Tibial artery (tissue), 4 donors: ENCODE measurements at regions not wholly inside any gene's neighbourhood (a gene's known extent, or its start where the extent isn't known, plus 50 kb on each side); places are given as distances from the start of the nearest gene placed in this dataset.

Experiments used
- DNase-seq, 2 donors: peaks; one replicate each; pipeline ENCODE4 v3.0.0-alpha.2; 2019
- H3K27ac ChIP-seq, 2 donors: fragments of 200-600 bp; sonication (generic) in 1 of 2; 1 replicate in 1 of 2; 2 replicates in 1 of 2; pipeline ENCODE4 v1.5.1; 2018 to 2019; ENCODE audit warnings: mild to moderate bottlenecking in 1 of 2
- H3K27me3 ChIP-seq, 2 donors: fragments of 200-600 bp; sonication (generic) in 1 of 2; one replicate each; pipeline versions ENCODE4 v1.5.1 to v1.6.0; 2016 to 2019
- H3K36me3 ChIP-seq, 3 donors: fragments of 200-600 bp; sonication (generic) in 2 of 3; one replicate each; pipeline ENCODE4 v1.5.1; 2016 to 2019; ENCODE audit warnings: mild to moderate bottlenecking in 2 of 3
- H3K4me1 ChIP-seq, 4 donors: fragments of 200-600 bp; sonication (generic) in 2 of 4; 1 replicate in 3 of 4; 2 replicates in 1 of 4; pipeline ENCODE4 v1.5.1; 2016 to 2019
- H3K4me3 ChIP-seq, 2 donors: fragments of 200-600 bp; sonication (generic) in 1 of 2; 1 replicate in 1 of 2; 2 replicates in 1 of 2; pipeline ENCODE4 v1.5.1; 2018 to 2019; ENCODE audit warnings: mild to moderate bottlenecking in 2 of 2
- H3K9me3 ChIP-seq, 3 donors: fragments of 200-600 bp; sonication (generic) in 1 of 3; one replicate each; pipeline ENCODE4 v1.5.1; 2016 to 2019
- CTCF ChIP-seq, 2 experiments: fragments of 200-600 bp in 1 of 2; fragments of 450-650 bp in 1 of 2; IDR thresholded peaks; one replicate each; pipeline ENCODE4 v1.5.1; 2017 to 2019; ENCODE audit warnings: antibody characterized with exemption in 2 of 2, mild to moderate bottlenecking in 1 of 2, moderate library complexity in 1 of 2
- intact Hi-C: fragments of 100-400 bp; cut with DNase I; formaldehyde crosslinking; loops from one replicate; pipeline ENCODE4 v1.15.0; 2023; ENCODE audit warnings: low total_unique reads

DNA sequence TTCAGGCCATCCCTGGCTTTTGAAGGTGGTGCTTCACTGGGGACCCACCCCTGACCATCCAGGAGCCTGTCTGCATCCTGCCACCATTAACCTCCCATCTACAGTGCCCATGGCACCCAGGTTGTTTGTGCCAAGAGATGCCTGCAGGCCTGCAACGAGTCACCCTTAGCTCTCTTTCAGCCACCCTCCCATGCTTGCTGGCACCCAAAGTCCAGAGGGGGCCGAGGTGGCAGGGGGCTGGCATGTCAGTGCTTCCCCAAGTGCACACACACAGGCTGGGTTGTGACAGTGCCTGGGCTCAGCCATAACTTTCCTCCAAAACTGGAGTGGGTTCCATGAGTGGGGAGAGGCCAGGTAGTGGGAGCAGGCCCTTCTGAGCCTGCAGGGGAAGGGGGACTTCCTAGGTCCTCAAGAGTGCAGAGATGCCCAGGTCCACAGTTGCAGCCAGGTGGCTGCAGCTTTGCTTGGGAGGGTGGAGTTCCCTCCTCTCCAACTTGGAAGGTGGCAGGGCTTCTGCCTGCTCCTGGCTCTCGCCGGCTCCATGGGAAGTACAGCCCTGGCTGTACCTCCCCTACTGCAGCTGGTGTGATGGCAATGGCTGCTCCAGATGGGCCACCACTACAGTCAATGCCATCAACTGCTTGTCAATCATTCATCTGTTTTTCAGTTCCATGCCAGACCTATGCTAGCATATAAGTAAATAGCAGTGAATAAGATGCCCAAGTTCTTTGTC lies 235.9 kb upstream of the GIMD1 start:
- H3K36me3 ChIP-seq, result no peaks in the 10 kb centered on the region
- no peaks in the 10 kb centered on the region for H3K4me1 ChIP-seq
- H3K4me3 ChIP-seq, result no peak overlapping the region
- TF ChIP-seq CTCF (IDR thresholded peaks at IDR 0.05), result no peak
- intact Hi-C loops, result no loop called here
- peak in 1 of 2 donors; percentile 42 for DNase-seq
- H3K27me3 ChIP-seq, result no peaks in the 10 kb centered on the region
- H3K9me3 ChIP-seq, result no peaks in the 10 kb centered on the region
- no peak overlapping the region for H3K27ac ChIP-seq

- peak in 1 of 2 donors; percentile 53 for DNase-seq
- Histone ChIP-seq H3K27me3 (no peaks in the 10 kb centered on the region), H3K4me1 (no peaks in the 10 kb centered on the region), H3K4me3 (no peak overlapping the region), H3K9me3 (no peaks in the 10 kb centered on the region), H3K36me3 (no peaks in the 10 kb centered on the region), H3K27ac (no peak overlapping the region)
- no peak for TF ChIP-seq CTCF (IDR thresholded peaks at IDR 0.05)
- intact Hi-C loops, result no loop called here
Measured at GRCh38 chr4:106603471-106603870, 234.9 kb upstream of the GIMD1 start.

DNA sequence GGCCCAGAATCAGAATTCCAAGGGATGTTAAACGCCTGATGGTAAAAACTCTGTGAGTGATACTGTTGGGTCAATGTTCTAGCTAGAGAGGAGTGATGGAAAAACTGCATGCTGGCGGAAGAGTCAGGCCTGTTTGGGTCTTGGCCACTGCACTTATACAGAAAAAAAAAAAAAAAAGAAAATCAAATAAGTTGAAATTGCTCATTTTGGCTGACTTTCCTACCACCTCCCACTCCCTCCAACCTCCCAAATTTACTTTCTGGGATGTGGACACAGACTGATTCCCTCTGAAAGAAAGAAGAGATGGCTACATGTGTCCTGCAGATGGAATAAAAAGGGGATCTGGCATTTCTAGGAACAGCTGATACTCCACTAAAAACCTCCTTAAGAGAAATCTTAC lies 234.1 kb upstream of the GIMD1 start:
- no peak for TF ChIP-seq CTCF (IDR thresholded peaks at IDR 0.05)
- DNase-seq, result no peak
- H3K36me3 ChIP-seq, result no peaks in the 10 kb centered on the region
- no peak overlapping the region for H3K27ac ChIP-seq
- intact Hi-C loops, result no loop called here
- H3K4me1 ChIP-seq, result no peaks in the 10 kb centered on the region
- H3K9me3 ChIP-seq, result no peaks in the 10 kb centered on the region
- H3K4me3 ChIP-seq, result no peak overlapping the region
- H3K27me3 ChIP-seq, result no peaks in the 10 kb centered on the region

GRCh38 chr4:106601519-106601918 lies 232.9 kb upstream of the GIMD1 start:
- H3K27ac ChIP-seq, result no peak overlapping the region
- no peak for TF ChIP-seq CTCF (IDR thresholded peaks at IDR 0.05)
- H3K36me3 ChIP-seq, result no peaks in the 10 kb centered on the region
- no peaks in the 10 kb centered on the region for H3K9me3 ChIP-seq
- H3K4me1 ChIP-seq, result no peaks in the 10 kb centered on the region
- intact Hi-C loops, result no loop called here
- no peaks in the 10 kb centered on the region for H3K27me3 ChIP-seq
- no peak for DNase-seq
- H3K4me3 ChIP-seq, result no peak overlapping the region

DNA sequence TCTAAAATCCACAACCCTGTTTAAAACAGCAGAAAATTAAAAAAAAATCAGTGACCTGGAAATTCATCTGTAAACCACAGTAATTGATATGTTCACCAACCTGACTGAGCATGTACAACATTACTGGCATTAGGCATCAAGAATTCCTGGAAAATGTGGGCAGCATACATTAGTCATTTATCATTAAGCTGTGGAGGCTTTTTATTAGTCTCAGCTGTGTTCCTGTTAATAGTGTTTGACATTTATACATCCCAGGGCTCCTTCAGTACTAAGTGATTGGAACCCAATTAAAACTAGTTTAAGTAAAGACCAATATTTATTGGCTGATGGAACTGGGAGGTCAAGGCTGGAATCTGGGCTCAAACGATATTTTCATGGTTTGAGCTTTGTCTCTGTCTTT lies 227.3 kb upstream of the GIMD1 start:
- TF ChIP-seq CTCF (IDR thresholded peaks at IDR 0.05), result no peak
- Histone ChIP-seq H3K27me3 (no peaks in the 10 kb centered on the region), H3K36me3 (no peaks in the 10 kb centered on the region), H3K4me3 (no peak overlapping the region), H3K27ac (no peak overlapping the region), H3K4me1 (no peaks in the 10 kb centered on the region), H3K9me3 (no peaks in the 10 kb centered on the region)
- no peak for DNase-seq
- intact Hi-C loops, result no loop called here
